GM23338 (cell line): ENCODE measurements at regions not wholly inside any gene's neighbourhood (a gene's known extent, or its start where the extent isn't known, plus 50 kb on each side); places are given as distances from the start of the nearest gene placed in this dataset.

ENCODE experiments used
- JUNB ChIP-seq: IDR thresholded peaks from one replicate; pipeline ENCODE4 v1.6.1; 2016; ENCODE audit warnings: antibody characterized with exemption; ENCODE audit not compliant: unreplicated experiment
- TF ChIP-seq, protein P1 (sequence below): IDR thresholded peaks from one replicate; pipeline ENCODE4 v1.6.1; 2018; ENCODE audit warnings: antibody characterized with exemption; ENCODE audit not compliant: unreplicated experiment

DNA sequence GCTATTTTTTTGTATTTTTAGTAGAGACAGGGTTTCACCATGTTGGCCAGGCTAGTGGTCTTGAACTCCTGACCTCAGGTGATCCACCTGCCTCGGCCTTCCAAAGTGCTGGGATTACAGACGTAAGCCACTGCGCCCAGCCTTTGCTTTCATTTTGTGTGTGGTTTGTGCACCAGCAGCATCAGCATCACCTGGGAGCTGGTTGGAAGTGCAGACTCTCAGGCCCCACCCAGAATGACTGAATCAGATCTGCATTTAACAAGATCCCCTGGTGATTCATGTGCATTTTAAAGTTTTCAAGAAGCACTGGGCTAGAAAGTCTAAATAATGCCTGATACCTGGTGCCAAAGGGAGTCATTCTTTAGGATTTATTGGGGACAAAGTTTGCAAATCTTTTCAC lies 73.4 kb upstream of the BNIP2 start:
- no peak for TF ChIP-seq JUNB
- TF ChIP-seq, protein P1, sequence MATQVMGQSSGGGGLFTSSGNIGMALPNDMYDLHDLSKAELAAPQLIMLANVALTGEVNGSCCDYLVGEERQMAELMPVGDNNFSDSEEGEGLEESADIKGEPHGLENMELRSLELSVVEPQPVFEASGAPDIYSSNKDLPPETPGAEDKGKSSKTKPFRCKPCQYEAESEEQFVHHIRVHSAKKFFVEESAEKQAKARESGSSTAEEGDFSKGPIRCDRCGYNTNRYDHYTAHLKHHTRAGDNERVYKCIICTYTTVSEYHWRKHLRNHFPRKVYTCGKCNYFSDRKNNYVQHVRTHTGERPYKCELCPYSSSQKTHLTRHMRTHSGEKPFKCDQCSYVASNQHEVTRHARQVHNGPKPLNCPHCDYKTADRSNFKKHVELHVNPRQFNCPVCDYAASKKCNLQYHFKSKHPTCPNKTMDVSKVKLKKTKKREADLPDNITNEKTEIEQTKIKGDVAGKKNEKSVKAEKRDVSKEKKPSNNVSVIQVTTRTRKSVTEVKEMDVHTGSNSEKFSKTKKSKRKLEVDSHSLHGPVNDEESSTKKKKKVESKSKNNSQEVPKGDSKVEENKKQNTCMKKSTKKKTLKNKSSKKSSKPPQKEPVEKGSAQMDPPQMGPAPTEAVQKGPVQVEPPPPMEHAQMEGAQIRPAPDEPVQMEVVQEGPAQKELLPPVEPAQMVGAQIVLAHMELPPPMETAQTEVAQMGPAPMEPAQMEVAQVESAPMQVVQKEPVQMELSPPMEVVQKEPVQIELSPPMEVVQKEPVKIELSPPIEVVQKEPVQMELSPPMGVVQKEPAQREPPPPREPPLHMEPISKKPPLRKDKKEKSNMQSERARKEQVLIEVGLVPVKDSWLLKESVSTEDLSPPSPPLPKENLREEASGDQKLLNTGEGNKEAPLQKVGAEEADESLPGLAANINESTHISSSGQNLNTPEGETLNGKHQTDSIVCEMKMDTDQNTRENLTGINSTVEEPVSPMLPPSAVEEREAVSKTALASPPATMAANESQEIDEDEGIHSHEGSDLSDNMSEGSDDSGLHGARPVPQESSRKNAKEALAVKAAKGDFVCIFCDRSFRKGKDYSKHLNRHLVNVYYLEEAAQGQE: no peak
